Testis (tissue), 2 donors: ENCODE measurements at regions not wholly inside any gene's neighbourhood (a gene's known extent, or its start where the extent isn't known, plus 50 kb on each side); places are given as distances from the start of the nearest gene placed in this dataset.

Experiments used
- POLR2A ChIP-seq: fragments of 450-650 bp; IDR thresholded peaks from one replicate; pipeline ENCODE4 v1.6.1; 2017; ENCODE audit warnings: antibody characterized with exemption, mild to moderate bottlenecking, moderate library complexity
- TF ChIP-seq, protein P1 (sequence below), 3 experiments: fragments of 450-650 bp in 2 of 3; fragments of 200-600 bp in 1 of 3; sonication (generic) in 1 of 3; IDR thresholded peaks; one replicate each; pipeline ENCODE4 v1.5.1; 2016 to 2019; ENCODE audit warnings: antibody characterized with exemption in 3 of 3, mild to moderate bottlenecking in 2 of 3, moderate library complexity in 1 of 3

DNA sequence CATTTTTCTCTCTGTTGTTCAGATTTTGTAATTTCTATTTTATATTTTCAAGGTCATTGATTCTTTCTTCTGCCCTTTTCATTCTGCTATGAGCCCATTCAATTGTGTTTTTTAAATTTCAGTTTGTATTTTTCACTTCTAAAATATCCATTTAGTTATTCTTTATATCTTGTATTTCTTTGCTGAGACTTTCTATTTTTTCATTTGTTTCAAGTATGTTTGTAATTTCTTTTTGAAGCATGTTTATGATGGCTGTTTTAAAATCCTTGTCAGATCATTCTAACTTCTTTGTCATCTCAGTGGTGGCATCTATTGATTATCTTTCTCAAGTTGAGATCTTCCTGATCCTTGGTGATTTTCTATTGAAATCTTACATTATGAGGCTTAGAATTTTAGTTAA lies 157.2 kb upstream of the USP9X start:
- TF ChIP-seq, protein P1, sequence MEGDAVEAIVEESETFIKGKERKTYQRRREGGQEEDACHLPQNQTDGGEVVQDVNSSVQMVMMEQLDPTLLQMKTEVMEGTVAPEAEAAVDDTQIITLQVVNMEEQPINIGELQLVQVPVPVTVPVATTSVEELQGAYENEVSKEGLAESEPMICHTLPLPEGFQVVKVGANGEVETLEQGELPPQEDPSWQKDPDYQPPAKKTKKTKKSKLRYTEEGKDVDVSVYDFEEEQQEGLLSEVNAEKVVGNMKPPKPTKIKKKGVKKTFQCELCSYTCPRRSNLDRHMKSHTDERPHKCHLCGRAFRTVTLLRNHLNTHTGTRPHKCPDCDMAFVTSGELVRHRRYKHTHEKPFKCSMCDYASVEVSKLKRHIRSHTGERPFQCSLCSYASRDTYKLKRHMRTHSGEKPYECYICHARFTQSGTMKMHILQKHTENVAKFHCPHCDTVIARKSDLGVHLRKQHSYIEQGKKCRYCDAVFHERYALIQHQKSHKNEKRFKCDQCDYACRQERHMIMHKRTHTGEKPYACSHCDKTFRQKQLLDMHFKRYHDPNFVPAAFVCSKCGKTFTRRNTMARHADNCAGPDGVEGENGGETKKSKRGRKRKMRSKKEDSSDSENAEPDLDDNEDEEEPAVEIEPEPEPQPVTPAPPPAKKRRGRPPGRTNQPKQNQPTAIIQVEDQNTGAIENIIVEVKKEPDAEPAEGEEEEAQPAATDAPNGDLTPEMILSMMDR (IDR thresholded peaks at IDR 0.05), result no peak
- no peak for TF ChIP-seq POLR2A
